Activated naive CD4-positive, alpha-beta T cell treated with anti-CD3 and anti-CD28 coated beads, Interleukin-2, amount 50 U/mL, for 72 hours (primary cell): ENCODE measurements at regions not wholly inside any gene's neighbourhood (a gene's known extent, or its start where the extent isn't known, plus 50 kb on each side); places are given as distances from the start of the nearest gene placed in this dataset.
A peak's percentile ranks its signal among the peaks of the same experiment; 100 is the strongest.

Source experiments
- ATAC-seq, 2 donors: fragments of 150-1000 bp; cut with Tn5 transposase; 2 replicates each; pipeline ENCODE4 v1.10.0; 2021; ENCODE audit warnings: mild to moderate bottlenecking in 2 of 2, moderate library complexity in 2 of 2
- DNase-seq, 2 donors: peaks; one replicate each; pipeline ENCODE4 v3.0.0; 2021 to 2022; ENCODE audit warnings: low spot score in 2 of 2
- H3K27ac Mint-ChIP-seq, 2 donors: one replicate each; pipeline ENCODE4 v1.8.0; 2022; ENCODE audit warnings: mild to moderate bottlenecking in 2 of 2, mixed read lengths in 2 of 2
- H3K36me3 Mint-ChIP-seq, 2 donors: one replicate each; pipeline ENCODE4 v1.8.0; 2022; ENCODE audit warnings: mixed read lengths in 2 of 2
- H3K9me3 Mint-ChIP-seq, 2 donors: one replicate each; pipeline ENCODE4 v1.8.0; 2022; ENCODE audit warnings: mixed read lengths in 2 of 2

DNA sequence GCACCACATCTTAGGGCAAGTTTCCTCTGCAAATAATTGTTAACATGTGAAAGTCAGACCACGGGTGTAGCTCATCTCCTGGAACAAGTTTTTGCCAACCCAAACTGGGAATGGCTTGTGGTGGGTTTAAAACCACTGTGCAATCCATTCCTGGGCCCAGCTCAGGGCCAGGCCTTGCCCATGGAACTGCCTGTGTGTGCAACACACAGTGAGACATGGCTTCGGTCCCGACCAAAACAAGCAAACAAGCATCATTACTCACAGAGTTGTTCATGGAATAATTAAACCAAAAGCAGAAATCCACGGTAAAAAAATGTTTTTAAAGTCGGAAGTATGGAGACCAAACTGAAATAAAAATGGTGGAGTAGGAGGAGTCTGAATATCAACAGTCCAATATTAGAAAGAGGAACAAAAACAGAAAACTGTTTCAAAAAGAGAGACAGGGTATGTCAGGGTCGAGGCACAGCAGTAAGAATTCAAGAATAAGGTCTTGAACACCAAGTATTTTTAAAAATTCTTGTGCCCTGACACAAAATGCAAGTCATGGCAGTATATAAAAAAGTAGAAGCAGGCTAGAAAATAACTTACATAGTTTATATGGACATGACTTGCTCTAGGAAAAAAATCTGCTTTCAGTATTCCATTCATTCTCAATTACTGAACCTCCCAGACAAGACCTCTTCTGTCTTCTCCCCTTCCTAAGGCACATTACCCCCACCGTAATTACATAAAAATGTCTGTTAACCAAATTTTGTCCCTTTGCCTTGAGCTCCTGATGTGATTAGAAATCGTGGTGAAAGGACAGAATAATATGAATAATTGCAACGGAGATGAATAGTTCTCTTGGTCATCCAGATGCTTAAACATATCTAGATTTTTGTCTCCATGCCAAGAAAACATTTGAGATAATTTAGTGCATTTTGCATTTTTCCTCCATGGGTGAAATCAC, 88.4 kb downstream of the FAS start:
- H3K9me3 Mint-ChIP-seq: no peaks in the 10 kb centered on the region
- ATAC-seq (no peak), DNase-seq (no peak)
- no peaks in the 10 kb centered on the region for H3K36me3 Mint-ChIP-seq
- no peak overlapping the region for H3K27ac Mint-ChIP-seq

DNA sequence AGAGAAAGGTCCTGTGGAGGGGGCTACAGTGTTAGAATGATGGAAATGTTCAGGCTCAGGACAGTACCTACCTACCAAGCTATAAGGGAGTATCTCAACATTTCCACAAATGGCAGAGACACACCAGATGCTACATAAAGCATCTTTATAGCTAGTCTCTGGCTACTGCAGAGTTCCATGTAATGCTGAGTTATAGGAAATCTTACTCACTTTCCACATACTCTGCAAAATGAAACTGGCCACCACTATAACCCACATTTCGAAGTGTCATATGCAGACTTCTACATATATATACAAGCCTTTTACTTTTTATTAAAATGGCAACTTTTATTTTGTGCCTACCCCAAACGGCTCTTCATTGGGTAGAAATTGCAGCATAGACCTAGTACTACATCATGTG, 85.5 kb downstream of the FAS start:
- ATAC-seq (peak; percentile 77), DNase-seq (no peak)

DNA sequence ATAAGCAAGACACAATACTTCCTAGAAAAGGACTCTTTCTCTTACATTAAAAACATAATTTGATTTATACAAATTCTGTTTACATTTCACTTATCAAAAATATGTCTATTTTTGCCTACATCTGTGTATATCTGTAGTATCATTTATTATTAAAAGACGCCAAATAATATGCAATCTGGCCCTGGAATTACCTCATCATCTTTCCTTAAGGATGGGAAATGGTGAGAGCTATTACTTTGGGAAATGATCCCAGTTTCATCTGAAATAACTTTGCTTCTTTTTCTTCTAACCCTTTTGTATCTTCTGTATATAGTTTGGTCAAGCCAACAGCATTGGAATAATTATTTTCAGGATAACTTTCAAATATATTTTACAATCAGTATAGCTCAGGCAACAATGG, 85.0 kb downstream of the FAS start:
- H3K36me3 Mint-ChIP-seq: no peaks in the 10 kb centered on the region
- ATAC-seq (no peak), DNase-seq (no peak)
- no peaks in the 10 kb centered on the region for H3K9me3 Mint-ChIP-seq
- peak overlapping the region in 1 of 2 donors; percentile 59 for H3K27ac Mint-ChIP-seq

More for the DNA sequence above, 85.5 kb downstream of the FAS start:
- Mint-ChIP-seq H3K27ac (peak overlapping the region in 1 of 2 donors; percentile 59), H3K9me3 (no peaks in the 10 kb centered on the region), H3K36me3 (no peaks in the 10 kb centered on the region)

DNA sequence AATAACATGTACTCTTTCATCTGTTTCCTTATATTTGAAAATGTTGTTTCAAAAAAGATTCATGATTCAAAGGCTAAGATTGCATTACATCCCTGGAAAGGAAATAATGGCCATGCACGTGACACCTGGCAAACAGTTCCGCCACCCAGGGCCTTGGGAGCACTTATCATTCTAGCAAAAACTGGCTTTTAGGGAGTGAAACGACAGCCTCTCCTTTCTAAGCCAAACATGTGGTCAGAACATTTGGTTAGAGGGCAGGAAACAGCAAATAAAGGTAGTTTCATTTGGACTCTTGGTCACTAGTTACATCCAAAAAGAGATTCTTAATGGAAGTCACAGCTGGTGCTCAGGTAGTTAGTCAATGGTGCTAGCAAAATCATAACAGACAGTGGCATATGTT, 83.5 kb downstream of the FAS start:
- Mint-ChIP-seq H3K9me3 (no peaks in the 10 kb centered on the region), H3K36me3 (no peaks in the 10 kb centered on the region), H3K27ac (no peak overlapping the region)
- ATAC-seq (no peak), DNase-seq (no peak)

DNA sequence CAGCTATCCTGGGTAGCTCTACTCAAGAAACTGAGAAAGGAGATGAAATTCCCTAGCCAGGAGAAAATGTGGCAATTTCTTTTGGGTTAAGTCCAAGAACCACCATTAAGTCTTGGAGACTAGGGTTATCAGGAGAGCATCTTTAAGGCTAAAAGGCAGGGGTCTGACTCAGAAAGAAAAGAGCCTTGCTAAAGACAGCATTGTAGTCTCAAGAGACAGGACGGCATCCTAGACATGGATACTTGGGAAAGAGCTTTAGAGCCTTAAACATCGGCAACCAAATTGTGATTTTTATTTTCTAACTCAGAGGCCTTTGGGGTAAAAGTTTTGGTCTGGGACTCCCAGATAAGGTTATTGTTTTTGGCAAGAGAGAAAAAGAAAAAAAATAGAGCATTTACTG, 83.1 kb downstream of the FAS start:
- DNase-seq: no peak
- Mint-ChIP-seq H3K36me3 (no peaks in the 10 kb centered on the region), H3K9me3 (no peaks in the 10 kb centered on the region), H3K27ac (no peak overlapping the region)
- ATAC-seq: no peak

DNA sequence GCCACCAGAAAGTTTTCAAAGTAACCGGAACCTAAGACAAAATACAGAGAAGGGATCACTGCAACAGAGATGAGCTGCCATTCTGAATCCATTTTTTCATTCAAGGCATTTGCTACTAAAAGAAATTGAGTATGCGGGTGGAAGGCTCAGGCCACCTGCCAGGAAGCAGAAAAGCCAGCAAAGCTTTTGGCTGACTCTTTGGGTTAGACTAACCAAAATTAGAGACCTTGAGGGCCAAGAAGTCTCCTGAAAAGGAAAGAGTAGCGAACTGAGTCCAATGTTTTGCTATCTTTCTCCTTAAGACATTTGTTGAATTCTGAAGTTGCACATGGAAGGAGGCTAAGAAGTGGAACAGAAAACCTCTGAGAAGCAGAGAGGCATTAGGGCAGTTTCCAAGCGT, 79.0 kb downstream of the FAS start:
- Mint-ChIP-seq H3K9me3 (no peaks in the 10 kb centered on the region), H3K27ac (no peak overlapping the region), H3K36me3 (no peaks in the 10 kb centered on the region)
- no peak for ATAC-seq
- no peak for DNase-seq
